ENCODE measurements at regions not wholly inside any gene's neighbourhood (a gene's known extent, or its start where the extent isn't known, plus 50 kb on each side); places are given as distances from the start of the nearest gene placed in this dataset.

DNA sequence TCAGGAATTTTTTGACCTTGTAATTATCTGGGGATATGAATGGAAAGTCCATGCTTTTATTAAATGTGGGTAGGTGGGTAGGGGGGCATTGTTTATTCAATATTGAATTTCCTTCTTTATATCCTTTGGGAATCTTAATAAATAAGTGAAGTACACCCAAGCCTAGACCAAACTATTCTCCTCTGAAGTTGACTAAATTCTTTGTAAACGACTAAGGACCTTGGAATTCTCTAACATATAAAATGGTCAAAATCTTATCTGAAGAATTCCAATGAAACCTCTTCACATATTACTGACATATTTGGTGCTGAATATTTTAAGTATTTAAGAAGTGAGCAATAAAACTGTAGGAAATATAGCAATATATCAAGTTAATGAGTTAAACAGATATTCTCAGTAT lies 1432.1 kb upstream of the GBE1 start:
- FAIRE-seq = no peak
- Histone ChIP-seq H3K27ac (ENCODE audit: control insufficient read depth, insufficient read depth, low read length) (no peak overlapping the region), H3K79me2 (ENCODE audit: control insufficient read depth, insufficient read depth, low read length) (no peaks in the 10 kb centered on the region)

DNA sequence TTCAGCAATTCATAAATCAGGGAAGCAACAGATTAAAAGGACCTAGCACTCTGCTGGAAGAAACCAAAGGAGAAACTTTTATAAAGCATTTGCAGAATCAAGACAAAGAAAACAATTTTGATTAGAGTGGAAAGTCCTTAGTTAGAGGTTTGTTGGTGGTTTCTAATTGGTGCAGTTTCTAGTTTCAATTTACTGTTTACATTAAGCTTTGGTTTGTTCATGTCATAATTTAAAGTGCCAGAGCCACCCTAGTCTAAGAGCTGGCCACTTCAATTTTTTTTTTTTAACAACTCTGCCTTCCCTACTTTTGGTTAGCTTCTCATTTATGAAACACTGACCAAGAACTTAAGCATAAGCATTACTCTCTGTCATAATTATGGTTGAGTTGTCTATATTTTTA lies 1428.2 kb upstream of the GBE1 start:
- H3K9me1 ChIP-seq (ENCODE audit: control insufficient read depth, extremely low read depth, insufficient read depth, low read length) = no peaks in the 10 kb centered on the region
- H3K4me2 ChIP-seq (ENCODE audit: control insufficient read depth, extremely low read depth, insufficient read depth, low read depth, low read length) = no peak overlapping the region
- no peak overlapping the region for H3K4me3 ChIP-seq (ENCODE audit: control insufficient read depth in 2 of 3, extremely low read depth in 1 of 3, insufficient read depth in 2 of 3, low read depth in 1 of 3, low read length in 3 of 3)
- no peak for TF ChIP-seq EZH2 (IDR thresholded peaks at IDR 0.05; ENCODE audit: low read length)
- TF ChIP-seq, protein P1, sequence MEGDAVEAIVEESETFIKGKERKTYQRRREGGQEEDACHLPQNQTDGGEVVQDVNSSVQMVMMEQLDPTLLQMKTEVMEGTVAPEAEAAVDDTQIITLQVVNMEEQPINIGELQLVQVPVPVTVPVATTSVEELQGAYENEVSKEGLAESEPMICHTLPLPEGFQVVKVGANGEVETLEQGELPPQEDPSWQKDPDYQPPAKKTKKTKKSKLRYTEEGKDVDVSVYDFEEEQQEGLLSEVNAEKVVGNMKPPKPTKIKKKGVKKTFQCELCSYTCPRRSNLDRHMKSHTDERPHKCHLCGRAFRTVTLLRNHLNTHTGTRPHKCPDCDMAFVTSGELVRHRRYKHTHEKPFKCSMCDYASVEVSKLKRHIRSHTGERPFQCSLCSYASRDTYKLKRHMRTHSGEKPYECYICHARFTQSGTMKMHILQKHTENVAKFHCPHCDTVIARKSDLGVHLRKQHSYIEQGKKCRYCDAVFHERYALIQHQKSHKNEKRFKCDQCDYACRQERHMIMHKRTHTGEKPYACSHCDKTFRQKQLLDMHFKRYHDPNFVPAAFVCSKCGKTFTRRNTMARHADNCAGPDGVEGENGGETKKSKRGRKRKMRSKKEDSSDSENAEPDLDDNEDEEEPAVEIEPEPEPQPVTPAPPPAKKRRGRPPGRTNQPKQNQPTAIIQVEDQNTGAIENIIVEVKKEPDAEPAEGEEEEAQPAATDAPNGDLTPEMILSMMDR (optimal IDR thresholded peaks at IDR 0.05 in 1 of 3, IDR thresholded peaks at IDR 0.05 in 1 of 3, conservative IDR thresholded peaks at IDR 0.05 in 1 of 3; ENCODE audit: extremely low read depth in 1 of 3, insufficient read depth in 2 of 3, low read length in 3 of 3) = no peak
- DNase-seq (ENCODE audit: low read depth, low spot score) (no peak), FAIRE-seq (no peak)
- dilution Hi-C loops (cut with MboI; ENCODE audit: extremely low pct_ligation_motif_present, low sequenced_read_pairs) = no loop called here
- H2AFZ ChIP-seq (ENCODE audit: control insufficient read depth, low read length) = no peak overlapping the region
- no peak overlapping the region for H3K27ac ChIP-seq (ENCODE audit: control insufficient read depth, insufficient read depth, low read length)
- no peaks in the 10 kb centered on the region for H3K4me1 ChIP-seq (ENCODE audit: control insufficient read depth, extremely low read depth, insufficient read depth, low read length)
- no peak overlapping the region for H3K9ac ChIP-seq (ENCODE audit: control insufficient read depth, extremely low read depth, insufficient read depth, low read length)
- H3K79me2 ChIP-seq (ENCODE audit: control insufficient read depth, insufficient read depth, low read length) = no peaks in the 10 kb centered on the region
- H3K27me3 ChIP-seq (ENCODE audit: control insufficient read depth, extremely low read depth, insufficient read depth, low read length) = no peaks in the 10 kb centered on the region
- H4K20me1 ChIP-seq (ENCODE audit: control insufficient read depth, extremely low read depth, insufficient read depth, low read length) = no peaks in the 10 kb centered on the region
- no peaks in the 10 kb centered on the region for H3K36me3 ChIP-seq (ENCODE audit: control insufficient read depth in 2 of 2, extremely low read depth in 1 of 2, insufficient read depth in 2 of 2, low read length in 2 of 2)
- H3K9me3 ChIP-seq (ENCODE audit: control insufficient read depth, low read depth, low read length) = no peaks in the 10 kb centered on the region

More for the DNA sequence above, 1432.1 kb upstream of the GBE1 start:
- no peak overlapping the region for H3K9ac ChIP-seq (ENCODE audit: control insufficient read depth, extremely low read depth, insufficient read depth, low read length)
- no peak overlapping the region for H3K4me3 ChIP-seq (ENCODE audit: control insufficient read depth in 2 of 3, extremely low read depth in 1 of 3, insufficient read depth in 2 of 3, low read depth in 1 of 3, low read length in 3 of 3)
- H3K36me3 ChIP-seq (ENCODE audit: control insufficient read depth in 2 of 2, extremely low read depth in 1 of 2, insufficient read depth in 2 of 2, low read length in 2 of 2) = no peaks in the 10 kb centered on the region
- no peak for DNase-seq (ENCODE audit: low read depth, low spot score)
- no peak overlapping the region for H2AFZ ChIP-seq (ENCODE audit: control insufficient read depth, low read length)
- no peaks in the 10 kb centered on the region for H3K4me1 ChIP-seq (ENCODE audit: control insufficient read depth, extremely low read depth, insufficient read depth, low read length)
- no peak overlapping the region for H3K4me2 ChIP-seq (ENCODE audit: control insufficient read depth, extremely low read depth, insufficient read depth, low read depth, low read length)
- no peaks in the 10 kb centered on the region for H3K9me1 ChIP-seq (ENCODE audit: control insufficient read depth, extremely low read depth, insufficient read depth, low read length)
- no peaks in the 10 kb centered on the region for H4K20me1 ChIP-seq (ENCODE audit: control insufficient read depth, extremely low read depth, insufficient read depth, low read length)
- no peaks in the 10 kb centered on the region for H3K27me3 ChIP-seq (ENCODE audit: control insufficient read depth, extremely low read depth, insufficient read depth, low read length)
- TF ChIP-seq EZH2 (IDR thresholded peaks at IDR 0.05; ENCODE audit: low read length) = no peak
- TF ChIP-seq, protein P1 (optimal IDR thresholded peaks at IDR 0.05 in 1 of 3, IDR thresholded peaks at IDR 0.05 in 1 of 3, conservative IDR thresholded peaks at IDR 0.05 in 1 of 3; ENCODE audit: extremely low read depth in 1 of 3, insufficient read depth in 2 of 3, low read length in 3 of 3) = no peak
- dilution Hi-C loops (cut with MboI; ENCODE audit: extremely low pct_ligation_motif_present, low sequenced_read_pairs) = no loop called here
- no peaks in the 10 kb centered on the region for H3K9me3 ChIP-seq (ENCODE audit: control insufficient read depth, low read depth, low read length)

Measured in keratinocyte (primary cell).